ENCODE measurements at regions not wholly inside any gene's neighbourhood (a gene's known extent, or its start where the extent isn't known, plus 50 kb on each side); places are given as distances from the start of the nearest gene placed in this dataset.
"Not testable (repeated sequence)": the region's sequence is repeated elsewhere in the genome, so short reads cannot be mapped to it uniquely, and the experiment has no call there.

DNA sequence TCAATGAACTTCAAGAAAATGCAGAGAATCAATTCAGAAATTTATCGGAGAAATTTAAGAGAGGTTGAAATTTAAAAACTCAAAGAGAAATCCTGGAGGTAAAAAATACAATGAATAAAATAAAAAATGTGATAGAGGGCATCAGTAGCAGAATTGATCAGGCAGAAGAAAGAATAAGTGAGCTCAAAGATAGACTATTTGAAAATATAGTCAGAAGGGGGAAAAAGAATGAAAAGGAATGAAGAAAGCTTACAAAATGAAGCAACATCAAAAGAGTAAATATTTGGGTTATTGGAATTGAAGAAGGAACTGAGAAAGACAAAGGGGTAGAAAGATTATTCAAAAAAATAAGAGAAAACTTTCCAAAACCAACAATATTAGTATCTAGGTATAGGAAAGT is 291.4 kb downstream of the SH2D4B start:
- no peaks in the 10 kb centered on the region for H3K36me3 ChIP-seq
- TF ChIP-seq, protein P1, sequence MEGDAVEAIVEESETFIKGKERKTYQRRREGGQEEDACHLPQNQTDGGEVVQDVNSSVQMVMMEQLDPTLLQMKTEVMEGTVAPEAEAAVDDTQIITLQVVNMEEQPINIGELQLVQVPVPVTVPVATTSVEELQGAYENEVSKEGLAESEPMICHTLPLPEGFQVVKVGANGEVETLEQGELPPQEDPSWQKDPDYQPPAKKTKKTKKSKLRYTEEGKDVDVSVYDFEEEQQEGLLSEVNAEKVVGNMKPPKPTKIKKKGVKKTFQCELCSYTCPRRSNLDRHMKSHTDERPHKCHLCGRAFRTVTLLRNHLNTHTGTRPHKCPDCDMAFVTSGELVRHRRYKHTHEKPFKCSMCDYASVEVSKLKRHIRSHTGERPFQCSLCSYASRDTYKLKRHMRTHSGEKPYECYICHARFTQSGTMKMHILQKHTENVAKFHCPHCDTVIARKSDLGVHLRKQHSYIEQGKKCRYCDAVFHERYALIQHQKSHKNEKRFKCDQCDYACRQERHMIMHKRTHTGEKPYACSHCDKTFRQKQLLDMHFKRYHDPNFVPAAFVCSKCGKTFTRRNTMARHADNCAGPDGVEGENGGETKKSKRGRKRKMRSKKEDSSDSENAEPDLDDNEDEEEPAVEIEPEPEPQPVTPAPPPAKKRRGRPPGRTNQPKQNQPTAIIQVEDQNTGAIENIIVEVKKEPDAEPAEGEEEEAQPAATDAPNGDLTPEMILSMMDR (IDR thresholded peaks at IDR 0.05) = no peak
- no peak for TF ChIP-seq POLR2A (IDR thresholded peaks at IDR 0.05)
- 92 to 98% (median 96%) methylated on average over 1 of the region's 1 CpG for WGBS, 4 donors
- peaks cover 0 to 37% (median 21%) of the 10 kb centered on the region in 12 donors for H3K9me3 ChIP-seq
- no peak for DNase-seq
- no peaks in the 10 kb centered on the region for H3K27me3 ChIP-seq
- H3K4me1 ChIP-seq = no peaks in the 10 kb centered on the region
- no peak overlapping the region for H3K4me3 ChIP-seq
- intact Hi-C loops (cut with DNase I) = no loop called here
- no peak for ATAC-seq
- no peak overlapping the region for H3K27ac ChIP-seq

GRCh38 chr10:80829562-80829961 is 291.9 kb downstream of the SH2D4B start:
- peaks cover 0 to 40% (median 21%) of the 10 kb centered on the region in 12 donors for H3K9me3 ChIP-seq
- no peaks in the 10 kb centered on the region for H3K27me3 ChIP-seq
- no peaks in the 10 kb centered on the region for H3K36me3 ChIP-seq
- intact Hi-C loops (cut with DNase I) = no loop called here
- ATAC-seq (no peak), DNase-seq (no peak)
- H3K4me3 ChIP-seq = no peak overlapping the region
- no peaks in the 10 kb centered on the region for H3K4me1 ChIP-seq
- TF ChIP-seq, protein P1 (IDR thresholded peaks at IDR 0.05) = no peak
- TF ChIP-seq POLR2A (IDR thresholded peaks at IDR 0.05) = no peak
- H3K27ac ChIP-seq = no peak overlapping the region

- intact Hi-C loops (cut with DNase I); H3K27ac ChIP-seq; H3K27me3 ChIP-seq; H3K36me3 ChIP-seq; ATAC-seq; H3K4me1 ChIP-seq; H3K4me3 ChIP-seq; DNase-seq: not testable (repeated sequence)
- WGBS, 4 donors = 33 to 100% (median 65%) methylated on average over 1 of the region's 1 CpG
- peaks cover 0 to 51% (median 22%) of the 10 kb centered on the region in 12 donors for H3K9me3 ChIP-seq
Observed at GRCh38 chr10:80832693-80833092, 295.0 kb downstream of the SH2D4B start.

GRCh38 chr10:80855348-80855971 is 317.8 kb downstream of the SH2D4B start:
- WGBS, 4 donors = 34 to 51% (median 43%) methylated on average over 4 to 5 of the region's 5 CpGs
- intact Hi-C loops (cut with DNase I) = no loop called here
- peaks cover 0 to 10% (median 0%) of the 10 kb centered on the region in 9 donors for H3K27me3 ChIP-seq
- ATAC-seq = no peak
- H3K4me3 ChIP-seq = no peak overlapping the region
- no peaks in the 10 kb centered on the region for H3K9me3 ChIP-seq
- DNase-seq = no peak
- TF ChIP-seq, protein P1 (IDR thresholded peaks at IDR 0.05) = peak in 5 of 12 donors; percentile 10 to 36 (median 24)
- TF ChIP-seq POLR2A (IDR thresholded peaks at IDR 0.05) = no peak
- no peaks in the 10 kb centered on the region for H3K4me1 ChIP-seq
- H3K36me3 ChIP-seq = no peaks in the 10 kb centered on the region
- no peak overlapping the region for H3K27ac ChIP-seq

- no peak for DNase-seq
- 79 to 100% (median 90%) methylated on average over 2 of the region's 2 CpGs for WGBS, 4 donors
Observed at GRCh38 chr10:80856186-80856585, 318.5 kb downstream of the SH2D4B start.

GRCh38 chr10:80859279-80859678 is 321.6 kb downstream of the SH2D4B start:
- 95 to 100% (median 95%) methylated on average over 3 to 22 of the region's 22 CpGs; no CpG with 5 or more reads in 1 of the 4 donors for WGBS, 4 donors
- H3K27ac ChIP-seq; intact Hi-C loops (cut with DNase I); H3K27me3 ChIP-seq; H3K4me1 ChIP-seq; H3K36me3 ChIP-seq; DNase-seq; H3K9me3 ChIP-seq; H3K4me3 ChIP-seq; ATAC-seq: not testable (repeated sequence)

More at GRCh38 chr10:80856186-80856585, 318.5 kb downstream of the SH2D4B start:
- H3K4me3 ChIP-seq = no peak overlapping the region
- ATAC-seq = no peak
- H3K27ac ChIP-seq = no peak overlapping the region
- no peaks in the 10 kb centered on the region for H3K9me3 ChIP-seq
- intact Hi-C loops (cut with DNase I) = no loop called here
- H3K36me3 ChIP-seq = no peaks in the 10 kb centered on the region
- no peak for TF ChIP-seq POLR2A (IDR thresholded peaks at IDR 0.05)
- TF ChIP-seq, protein P1 (IDR thresholded peaks at IDR 0.05) = no peak
- peaks cover 0 to 10% (median 0%) of the 10 kb centered on the region in 9 donors for H3K27me3 ChIP-seq
- no peaks in the 10 kb centered on the region for H3K4me1 ChIP-seq
